Myocyte (in vitro differentiated cells): ENCODE measurements at regions not wholly inside any gene's neighbourhood (a gene's known extent, or its start where the extent isn't known, plus 50 kb on each side); places are given as distances from the start of the nearest gene placed in this dataset.
A peak's percentile ranks its signal among the peaks of the same experiment; 100 is the strongest.

Experiments used
- DNase-seq: peaks from one replicate; pipeline ENCODE4 v3.0.0-alpha.2; 2012; ENCODE audit warnings: low read depth

GRCh38 chr9:14031810-14032209 lies 282.1 kb downstream of the NFIB start:
- DNase-seq: peak; percentile 15

DNA sequence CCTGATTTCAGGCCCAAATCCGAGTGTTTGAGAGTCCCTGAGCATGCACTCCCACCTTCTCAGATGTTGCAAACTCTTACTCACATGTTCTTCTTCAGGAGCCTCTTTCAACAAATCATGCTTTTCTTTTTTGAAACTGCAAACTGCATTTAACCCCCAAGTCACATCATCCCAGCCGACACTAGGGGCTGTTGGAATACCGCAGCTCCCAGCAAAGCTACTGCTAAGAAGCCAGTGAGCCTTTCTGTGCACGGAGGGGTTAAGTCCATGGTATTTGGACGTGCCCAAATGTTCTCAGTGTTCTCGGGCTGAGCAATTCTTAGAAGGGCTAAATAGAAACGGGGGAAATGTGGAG lies 282.9 kb downstream of the NFIB start:
- DNase-seq: peak; percentile 68

DNA sequence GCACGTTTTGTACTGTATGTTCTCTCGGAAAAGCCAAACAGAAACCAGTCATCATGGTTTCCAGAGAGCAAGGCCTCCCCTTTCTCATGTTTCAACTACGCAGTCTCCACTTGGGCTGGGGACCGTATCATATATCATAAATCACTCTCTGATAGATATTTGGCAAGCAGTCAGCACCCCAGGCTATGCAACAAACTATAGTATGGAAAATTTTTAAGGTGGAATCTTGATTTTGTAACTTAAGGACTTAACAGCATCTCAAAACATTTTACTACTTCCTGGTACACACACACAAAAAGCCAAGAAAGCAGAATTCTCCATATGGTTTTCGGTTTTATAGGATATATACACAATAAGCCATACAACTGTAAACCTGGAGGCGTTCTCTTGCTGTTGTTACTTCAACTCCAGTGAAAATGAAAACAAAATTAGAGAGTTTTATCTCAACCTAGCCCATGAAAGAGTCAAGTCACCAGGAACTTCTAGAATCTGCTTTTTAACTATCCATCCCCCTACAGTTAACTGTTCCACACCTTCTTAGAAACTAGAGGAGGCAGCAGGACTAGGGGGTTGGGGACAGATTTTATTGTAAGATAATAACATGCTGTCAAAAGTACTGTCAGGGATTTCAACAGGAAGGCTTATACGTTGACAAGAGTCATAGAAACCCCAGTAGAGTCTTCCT lies 283.4 kb downstream of the NFIB start:
- peak; percentile 73 for DNase-seq

DNA sequence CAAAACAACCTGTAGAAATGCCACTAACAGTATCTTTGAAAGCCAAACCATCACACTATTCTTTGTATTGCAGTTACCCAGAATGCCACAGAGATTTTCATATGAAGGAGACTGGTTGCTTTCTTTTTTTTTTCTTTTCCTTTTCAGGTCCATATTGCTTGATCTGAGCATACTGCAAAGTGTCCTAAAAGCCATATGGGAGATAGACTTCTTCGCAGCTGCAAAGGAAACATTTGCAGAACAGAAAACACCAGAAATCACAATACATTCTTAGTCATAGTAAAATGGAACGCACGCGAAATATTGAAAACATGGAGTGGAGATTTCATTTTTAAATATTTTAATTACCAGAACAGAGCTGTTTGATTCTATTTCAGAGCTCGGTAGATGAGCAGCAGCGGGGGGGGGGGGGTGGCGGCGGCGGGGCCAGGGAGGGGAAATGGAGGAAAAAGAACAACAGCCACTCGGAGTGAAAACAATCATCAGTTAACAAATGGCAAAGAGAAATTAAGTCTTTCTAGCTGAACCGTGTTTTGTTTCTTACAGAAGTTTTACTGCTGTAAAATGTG lies 284.1 kb downstream of the NFIB start:
- peak; percentile 28 for DNase-seq

- peak; percentile 58 for DNase-seq
These were observed 286.7 kb downstream of the NFIB start for GRCh38 chr9:14027116-14027800.

DNA sequence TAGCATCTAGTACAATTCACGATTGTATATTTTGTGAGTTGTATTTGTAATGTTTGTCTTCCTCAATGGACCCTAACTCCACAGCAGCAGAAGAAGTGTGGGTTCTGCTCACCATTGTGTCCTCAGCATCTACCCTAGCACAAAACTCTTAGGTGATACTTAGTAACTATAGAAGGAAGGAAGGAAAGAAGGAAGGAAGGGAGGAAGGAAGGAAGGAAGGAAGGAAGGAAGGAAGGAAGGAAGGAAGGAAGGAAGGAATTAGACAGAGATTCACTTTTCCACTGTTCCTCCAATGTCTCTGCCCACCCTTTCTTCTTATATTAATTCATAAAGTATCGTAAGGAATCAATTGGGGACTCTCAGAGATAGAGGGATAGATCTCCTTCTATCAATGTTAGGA lies 288.2 kb downstream of the NFIB start:
- no peak for DNase-seq

- DNase-seq: no peak
These were observed 290.7 kb downstream of the NFIB start for GRCh38 chr9:14023285-14023684.

- DNase-seq: peak; percentile 26
These were observed 291.9 kb downstream of the NFIB start for GRCh38 chr9:14021871-14022525.

DNA sequence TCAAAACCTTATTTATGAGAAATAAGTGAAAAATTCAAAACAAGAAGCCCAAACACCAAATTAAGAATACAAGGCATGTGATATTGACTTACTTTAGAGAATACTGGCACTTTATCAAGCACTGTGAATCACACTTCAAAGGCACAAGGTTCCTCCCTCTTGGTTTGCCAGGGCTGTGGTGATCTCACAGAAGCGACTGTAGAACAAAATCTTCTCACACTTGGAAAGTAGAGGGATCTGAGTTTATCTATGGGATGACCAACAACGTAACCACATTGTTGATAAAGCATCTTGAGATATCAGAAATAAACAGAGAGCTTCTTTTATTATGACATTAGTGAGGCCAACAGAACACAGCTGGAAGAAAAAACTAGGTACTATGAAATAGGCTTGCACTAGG lies 295.9 kb downstream of the NFIB start:
- DNase-seq: peak; percentile 72

- DNase-seq: no peak
These were observed 299.2 kb downstream of the NFIB start for GRCh38 chr9:14014744-14015143.

DNA sequence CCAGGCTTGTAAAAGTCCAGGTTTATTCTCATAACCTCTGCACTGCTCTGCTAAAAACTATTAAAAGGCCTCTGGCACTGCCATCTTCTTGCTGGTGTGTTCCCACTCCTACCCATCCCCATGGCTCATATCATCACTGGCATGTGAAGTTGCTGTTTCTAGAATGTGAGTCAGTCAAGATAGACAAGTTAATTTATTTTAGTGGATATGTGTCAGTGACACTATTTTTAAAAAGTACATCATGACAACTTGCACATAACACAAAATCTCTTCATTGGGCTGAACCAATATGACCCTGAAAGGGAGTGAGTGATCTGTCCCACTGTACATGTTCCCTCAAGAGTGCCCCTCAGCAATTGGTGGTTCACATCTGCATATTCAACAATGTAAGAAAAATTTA lies 299.7 kb downstream of the NFIB start:
- peak; percentile 93 for DNase-seq

DNA sequence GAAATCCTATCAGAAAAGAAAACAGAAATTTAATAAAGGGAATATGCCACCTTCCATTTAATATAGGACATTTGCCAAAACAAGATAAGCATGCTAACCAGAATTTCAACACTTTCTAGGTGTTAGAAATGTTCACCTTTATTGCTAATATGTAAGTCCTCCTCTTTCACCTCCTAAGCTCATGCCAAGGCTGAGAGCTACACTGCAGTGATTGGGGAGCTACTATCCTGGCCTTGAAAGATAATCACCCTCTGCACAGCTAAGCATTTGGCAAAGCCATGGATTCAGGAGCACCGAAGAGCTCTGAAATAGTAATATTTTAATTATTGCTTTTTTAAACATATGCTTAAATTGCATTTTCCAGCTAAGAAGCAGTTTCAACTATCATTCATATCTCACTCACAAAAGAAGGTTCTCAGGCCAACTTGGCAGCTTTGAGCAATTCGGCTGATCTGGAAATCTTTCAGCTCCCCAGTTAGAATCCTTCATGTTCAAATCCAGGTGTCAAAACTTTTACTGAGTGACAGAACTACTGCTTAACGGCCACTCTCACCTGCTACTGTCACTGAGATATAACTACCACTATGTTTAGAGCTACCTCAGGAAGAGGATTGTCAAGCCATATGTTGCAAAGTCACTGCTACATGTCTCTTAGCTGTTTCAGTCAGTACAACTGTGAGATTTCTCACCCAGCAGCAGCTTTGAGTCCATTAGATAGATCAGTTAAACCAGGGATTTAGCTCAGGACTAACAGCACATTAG lies 302.0 kb downstream of the NFIB start:
- DNase-seq: no peak

DNA sequence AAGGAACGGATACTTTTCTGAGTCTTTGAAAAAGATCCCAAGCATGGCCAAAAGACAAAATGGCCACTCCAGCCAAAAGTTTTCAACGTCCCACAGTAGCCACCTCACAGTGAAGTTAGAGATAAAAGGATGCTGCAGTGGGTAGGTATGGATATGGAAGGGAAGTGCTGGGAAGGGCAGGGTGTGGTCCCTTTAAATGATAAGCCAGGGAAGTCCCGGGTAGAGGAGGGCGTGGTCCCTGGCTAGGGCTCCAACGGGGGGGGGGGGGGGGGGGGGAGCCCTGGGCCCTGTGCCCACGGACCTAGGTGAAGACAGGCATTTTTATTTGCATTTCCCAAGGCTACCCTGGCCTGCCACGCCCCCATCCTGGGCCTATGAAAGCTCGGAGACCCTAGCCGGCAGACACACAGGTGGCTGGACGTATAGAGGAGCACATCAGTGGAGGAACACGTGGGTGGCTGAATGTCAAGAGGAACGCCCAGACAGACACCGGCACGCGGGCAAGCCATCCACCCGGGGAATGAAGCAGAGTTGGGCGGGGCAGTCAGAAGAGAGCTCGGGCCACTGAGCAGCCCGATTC lies 306.7 kb downstream of the NFIB start:
- DNase-seq: no peak

DNA sequence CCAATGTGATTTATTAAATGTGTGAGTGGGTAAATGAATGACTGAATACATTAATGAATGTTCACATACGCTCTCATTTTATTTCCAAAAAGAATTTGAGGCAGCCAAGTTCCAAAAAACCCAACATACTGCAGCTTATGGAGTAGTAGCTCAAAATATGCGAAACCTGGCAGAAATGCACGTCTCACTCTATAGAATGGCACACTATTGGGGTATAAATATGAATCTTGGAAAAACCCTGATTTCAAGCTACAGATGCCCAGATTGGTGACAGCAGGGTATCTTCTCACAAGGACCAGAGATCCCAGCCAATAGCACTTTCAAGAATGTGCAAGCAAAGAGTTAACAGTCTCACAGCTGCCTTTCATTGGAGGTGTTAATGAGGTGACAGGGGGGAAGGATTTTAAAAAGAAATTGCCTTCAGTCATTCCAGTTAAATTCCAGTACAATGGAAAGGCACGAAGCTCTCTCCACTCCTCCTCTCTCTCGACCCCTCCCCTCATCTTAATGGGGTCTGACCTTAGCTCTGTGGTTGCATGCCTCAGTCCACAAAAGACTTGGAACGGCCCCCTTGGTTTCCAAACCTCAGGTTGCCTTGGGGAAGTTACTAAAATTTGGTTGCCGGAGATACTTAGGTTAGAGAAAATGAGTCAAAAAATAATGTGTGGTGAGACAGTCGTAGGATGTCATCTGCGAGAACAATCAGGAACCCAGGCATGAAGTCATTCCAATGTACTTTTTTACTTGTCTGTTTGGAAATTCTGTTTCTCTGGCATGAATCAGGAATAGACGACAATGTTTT lies 307.4 kb downstream of the NFIB start:
- DNase-seq: no peak

DNA sequence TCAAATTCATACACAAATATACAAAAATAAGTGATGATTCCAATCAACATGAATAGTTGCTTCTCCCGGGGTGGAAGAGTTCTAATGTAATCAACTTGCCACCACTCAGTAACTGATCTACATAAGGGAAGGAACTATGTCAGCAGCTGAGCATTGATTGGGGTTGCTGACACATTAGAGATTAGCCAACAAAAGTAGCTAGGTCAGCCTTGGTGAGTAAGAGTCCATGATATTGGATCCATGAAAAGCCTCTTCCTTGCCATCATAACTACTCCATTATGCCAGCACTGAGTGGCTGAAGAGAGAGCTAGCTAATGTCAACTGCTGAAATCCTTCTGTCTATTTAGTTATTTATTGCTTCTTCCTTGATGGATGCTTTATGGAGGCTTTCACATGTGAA lies 309.8 kb downstream of the NFIB start:
- no peak for DNase-seq

GRCh38 chr9:13994240-13994639 lies 319.7 kb downstream of the NFIB start:
- no peak for DNase-seq

- DNase-seq: no peak
These were observed 320.2 kb downstream of the NFIB start for GRCh38 chr9:13993632-13994185.

DNA sequence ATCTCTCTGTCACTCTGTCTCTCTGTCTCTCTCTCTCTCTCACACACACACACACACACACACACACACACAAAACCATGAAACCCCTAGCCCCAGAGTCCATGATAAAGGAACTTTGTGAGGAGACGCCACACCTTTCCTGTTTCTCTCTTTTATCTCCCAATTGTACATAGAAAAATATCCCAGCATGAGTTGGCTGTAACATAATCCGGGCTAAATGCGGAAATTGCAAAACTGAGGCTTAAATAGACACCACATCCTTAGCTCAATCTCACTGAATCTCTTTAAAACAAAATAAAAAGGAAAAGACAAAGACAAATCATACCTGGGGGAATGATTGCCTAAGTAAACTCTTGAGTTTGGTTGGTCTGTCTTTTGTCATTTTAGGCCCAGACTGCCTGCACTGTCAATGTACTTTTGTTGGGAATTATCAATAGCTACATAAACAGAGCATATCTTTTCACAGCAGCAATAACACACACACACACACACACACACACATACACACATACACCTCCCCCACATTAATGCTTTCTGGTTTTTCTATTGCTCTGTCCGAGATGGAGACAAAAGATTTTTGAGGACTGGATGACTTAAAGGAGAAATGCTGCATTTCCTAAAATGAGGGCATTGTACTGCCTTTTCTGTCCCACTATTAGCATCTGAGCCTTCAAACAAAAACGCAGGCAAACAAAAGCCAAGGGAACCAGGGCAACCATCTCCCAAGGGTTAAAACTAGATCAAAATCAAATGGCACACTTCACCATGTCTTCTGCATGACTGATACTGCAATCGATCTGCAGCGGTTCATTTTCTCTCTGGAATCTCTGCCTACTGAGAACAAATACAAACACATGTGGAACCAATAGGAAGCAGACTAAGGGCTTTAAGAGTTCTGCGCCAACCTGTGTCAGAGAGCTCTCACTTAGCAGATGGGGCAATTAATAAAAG lies 321.5 kb downstream of the NFIB start:
- peak; percentile 54 for DNase-seq

GRCh38 chr9:13991395-13991794 lies 322.5 kb downstream of the NFIB start:
- no peak for DNase-seq
